ENCODE measurements at regions not wholly inside any gene's neighbourhood (a gene's known extent, or its start where the extent isn't known, plus 50 kb on each side); places are given as distances from the start of the nearest gene placed in this dataset.

- H3K9me3 ChIP-seq = no peaks in the 10 kb centered on the region
- peak in 1 of 2 donors; percentile 7 for TF ChIP-seq POLR2A (IDR thresholded peaks at IDR 0.05)
- TF ChIP-seq CTCF (IDR thresholded peaks at IDR 0.05) = no peak
- no peaks in the 10 kb centered on the region for H3K36me3 ChIP-seq
- 25 to 40% methylated on average over 10 of the region's 10 CpGs for WGBS, 2 donors
- H3K4me3 ChIP-seq (replicated peaks in 1 of 3) = peak overlapping the region in 1 of 3 donors; percentile 14
- H3K27me3 ChIP-seq = no peaks in the 10 kb centered on the region
- peak; percentile 34 to 36 for DNase-seq
- intact Hi-C loops (cut with DNase I) = no loop called here
- H3K27ac ChIP-seq = peak overlapping the region; percentile 23 to 84 (median 47)
- H3K4me1 ChIP-seq = peaks cover 37 to 39% of the 10 kb centered on the region in 2 donors
These were observed 100.9 kb downstream of the TSEN15 start for GRCh38 chr1:184152434-184152898.

DNA sequence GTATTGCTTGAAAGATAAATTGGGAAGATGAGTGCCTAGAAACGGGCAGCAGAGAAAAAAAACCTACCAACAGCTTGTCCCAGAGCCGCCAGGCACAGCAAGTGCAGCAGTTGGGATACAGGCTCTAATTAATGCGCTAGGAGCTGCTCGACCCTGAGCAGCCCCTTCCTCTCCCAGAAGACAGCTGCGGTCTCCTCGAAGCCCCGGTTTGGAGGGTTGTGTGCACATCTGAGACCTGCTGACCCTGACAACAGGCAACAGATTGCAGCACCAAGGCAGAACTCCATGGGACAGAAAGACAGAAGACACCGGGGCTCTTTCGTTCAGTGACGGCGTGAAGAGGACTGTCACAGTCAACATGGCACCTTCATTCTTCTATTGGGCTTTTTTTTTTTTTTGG is 101.4 kb downstream of the TSEN15 start:
- TF ChIP-seq CTCF (IDR thresholded peaks at IDR 0.05) (no peak), POLR2A (IDR thresholded peaks at IDR 0.05) (no peak)
- Histone ChIP-seq H3K4me3 (replicated peaks in 1 of 3) (peak overlapping the region in 1 of 3 donors; percentile 14), H3K9me3 (no peaks in the 10 kb centered on the region), H3K27me3 (no peaks in the 10 kb centered on the region), H3K4me1 (peaks cover 37 to 39% of the 10 kb centered on the region in 2 donors), H3K36me3 (no peaks in the 10 kb centered on the region), H3K27ac (peak overlapping the region; percentile 23 to 84 (median 47))
- 61 to 79% methylated on average over 11 of the region's 11 CpGs for WGBS, 2 donors
- intact Hi-C loops (cut with DNase I) = no loop called here
- no peak for DNase-seq

DNA sequence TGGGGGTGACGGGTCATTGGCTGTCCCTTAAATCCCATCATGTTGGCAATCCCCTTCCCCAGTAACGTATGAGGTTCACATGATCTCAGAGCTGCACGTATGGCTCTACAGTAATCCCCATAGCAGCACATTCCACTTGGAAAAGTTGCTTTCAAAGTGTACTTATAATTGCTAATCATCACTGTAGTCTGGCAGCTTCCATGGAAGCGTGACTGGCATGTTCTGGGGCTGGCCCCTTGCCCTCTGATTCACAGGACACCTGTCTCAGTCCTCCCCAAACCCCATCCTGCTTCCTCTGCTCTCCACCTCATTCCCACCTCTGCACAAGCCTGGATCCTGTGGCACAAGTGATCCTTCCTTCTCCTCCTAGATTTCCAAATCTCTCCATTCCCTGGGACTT is 102.2 kb downstream of the TSEN15 start:
- H3K27ac ChIP-seq = peak overlapping the region in 1 of 3 donors; percentile 84
- peaks cover 37 to 39% of the 10 kb centered on the region in 2 donors for H3K4me1 ChIP-seq
- no peaks in the 10 kb centered on the region for H3K36me3 ChIP-seq
- WGBS, 2 donors = 75% methylated on average over 4 of the region's 4 CpGs
- no peaks in the 10 kb centered on the region for H3K27me3 ChIP-seq
- H3K4me3 ChIP-seq (replicated peaks in 1 of 3) = no peak overlapping the region
- no peaks in the 10 kb centered on the region for H3K9me3 ChIP-seq
- peak in 1 of 2 donors; percentile 22 for DNase-seq
- intact Hi-C loops (cut with DNase I) = no loop called here
- TF ChIP-seq CTCF (IDR thresholded peaks at IDR 0.05) = no peak
- no peak for TF ChIP-seq POLR2A (IDR thresholded peaks at IDR 0.05)

- TF ChIP-seq POLR2A (IDR thresholded peaks at IDR 0.05) (no peak), CTCF (IDR thresholded peaks at IDR 0.05) (no peak)
- peak; percentile 26 to 37 for DNase-seq
- Histone ChIP-seq H3K4me3 (replicated peaks in 1 of 3) (no peak overlapping the region), H3K9me3 (no peaks in the 10 kb centered on the region), H3K4me1 (peaks cover 25% of the 10 kb centered on the region in 2 donors), H3K36me3 (no peaks in the 10 kb centered on the region), H3K27ac (peak overlapping the region in 1 of 3 donors; percentile 13), H3K27me3 (no peaks in the 10 kb centered on the region)
- intact Hi-C loops (cut with DNase I) = no loop called here
- WGBS, 2 donors = 62 to 69% methylated on average over 5 of the region's 5 CpGs
These were observed 105.2 kb downstream of the TSEN15 start for GRCh38 chr1:184156521-184157393.

DNA sequence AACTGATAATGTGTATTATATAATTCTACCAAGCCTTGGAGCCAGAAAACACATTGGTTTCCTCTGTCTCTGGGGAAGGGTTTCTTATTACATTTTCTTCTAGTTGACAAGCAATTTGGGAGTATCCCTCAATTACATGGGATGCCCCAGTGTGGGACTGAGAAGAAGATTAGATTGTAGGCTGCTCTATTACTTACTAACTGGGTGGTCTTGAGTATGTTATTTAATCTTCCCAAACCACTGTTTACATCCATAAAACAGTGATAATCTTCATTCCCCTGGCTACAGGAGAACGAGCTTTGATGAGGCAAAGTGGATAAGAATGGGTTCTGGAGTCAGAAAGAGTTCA is 105.8 kb downstream of the TSEN15 start:
- 66 to 69% methylated on average over 1 of the region's 1 CpG for WGBS, 2 donors
- TF ChIP-seq POLR2A (IDR thresholded peaks at IDR 0.05) (no peak), CTCF (IDR thresholded peaks at IDR 0.05) (no peak)
- intact Hi-C loops (cut with DNase I) = no loop called here

More for the DNA sequence above, 105.8 kb downstream of the TSEN15 start:
- Histone ChIP-seq H3K27me3 (no peaks in the 10 kb centered on the region), H3K4me1 (peaks cover 19% of the 10 kb centered on the region in 2 donors), H3K4me3 (replicated peaks in 1 of 3) (no peak overlapping the region), H3K36me3 (no peaks in the 10 kb centered on the region), H3K9me3 (no peaks in the 10 kb centered on the region), H3K27ac (no peak overlapping the region)
- DNase-seq = no peak

Data from thyroid gland (tissue), 4 donors.